ENCODE measurements at regions not wholly inside any gene's neighbourhood (a gene's known extent, or its start where the extent isn't known, plus 50 kb on each side); places are given as distances from the start of the nearest gene placed in this dataset.

DNA sequence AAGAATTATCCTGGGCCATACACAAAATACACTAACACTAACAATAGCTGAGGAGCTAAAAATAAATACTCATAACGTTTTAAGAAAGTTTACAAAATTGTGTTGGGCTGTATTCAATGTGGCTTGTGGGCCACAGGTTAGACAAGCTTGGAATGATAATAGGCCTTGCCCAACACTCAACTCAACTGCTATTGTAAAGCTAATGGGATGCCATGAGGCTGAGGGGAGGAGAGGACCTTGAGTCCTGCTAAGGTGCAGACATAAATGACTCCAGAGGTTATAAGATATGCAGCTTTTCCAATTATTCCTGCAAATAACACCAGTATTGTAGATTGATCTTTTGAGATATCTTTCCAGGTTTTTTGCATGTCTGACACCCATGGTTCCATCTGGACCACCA lies 97.0 kb downstream of the FCRL5 start:
- no peak for DNase-seq (ENCODE audit: low read depth, low spot score)
- no peaks in the 10 kb centered on the region for H3K9me3 ChIP-seq (replicated peaks; ENCODE audit: control insufficient read depth, insufficient read depth, low read length)
- no peaks in the 10 kb centered on the region for H3K79me2 ChIP-seq (ENCODE audit: control insufficient read depth, insufficient read depth, low read length)
- dilution Hi-C loops (cut with MboI; ENCODE audit: extremely low pct_ligation_motif_present, low sequenced_read_pairs) = no loop called here
- ChIA-PET CTCF (interaction anchor here (1.2 kb wide), 1 partner anchor 10 kb away, joined by 3 read pairs; no protein-coding TSS in a partner anchor), POLR2A (no interaction called here)
- H3K36me3 ChIP-seq (ENCODE audit: control insufficient read depth in 2 of 2, extremely low read depth in 1 of 2, insufficient read depth in 2 of 2, low read length in 2 of 2) = no peaks in the 10 kb centered on the region
- peaks cover 0 to 4% of the 10 kb centered on the region in 2 experiments for H3K27me3 ChIP-seq (ENCODE audit: control insufficient read depth in 2 of 2, insufficient read depth in 2 of 2, low read length in 2 of 2)
- BruUV-seq (replicated peaks) = no TSS peak
- H3K4me1 ChIP-seq (ENCODE audit: control insufficient read depth, extremely low read depth, insufficient read depth, low read length) = no peaks in the 10 kb centered on the region
- no peaks in the 10 kb centered on the region for H3K9me1 ChIP-seq (replicated peaks; ENCODE audit: control insufficient read depth, extremely low read depth, insufficient read depth, low read length)
- no peak overlapping the region for H3K4me2 ChIP-seq (ENCODE audit: insufficient read depth, low read length)
- intact Hi-C loops (cut with micrococcal nuclease) = no loop called here
- no peak overlapping the region for H2AFZ ChIP-seq (ENCODE audit: low read depth, low read length)
- no peak overlapping the region for H3K27ac ChIP-seq (ENCODE audit: insufficient read depth, low read depth, low read length)
- H3K4me3 ChIP-seq (replicated peaks in 1 of 3; ENCODE audit: insufficient read depth in 1 of 3, low read depth in 1 of 3, low read length in 3 of 3) = no peak overlapping the region
- no peaks in the 10 kb centered on the region for H4K20me1 ChIP-seq (replicated peaks; ENCODE audit: control insufficient read depth, extremely low read depth, insufficient read depth, low read length)
- no peak for FAIRE-seq
- TF ChIP-seq POLR2AphosphoS5 (IDR thresholded peaks at IDR 0.05; ENCODE audit: insufficient read depth, low read depth, low read length) (no peak), JUN (IDR thresholded peaks at IDR 0.05; ENCODE audit: borderline replicate concordance, insufficient read depth, insufficient read length, low read depth) (no peak), FOS (IDR thresholded peaks at IDR 0.05; ENCODE audit: borderline replicate concordance, insufficient read depth, low read length) (no peak), POLR2A (IDR thresholded peaks at IDR 0.05; ENCODE audit: low read depth, low read length) (no peak), MYC (IDR thresholded peaks at IDR 0.05; ENCODE audit: low read depth, low read length) (no peak), EZH2 (IDR thresholded peaks at IDR 0.05; ENCODE audit: borderline replicate concordance, low read depth, low read length, severe bottlenecking) (no peak), GATA2 (IDR thresholded peaks at IDR 0.05; ENCODE audit: insufficient read depth, insufficient read length, low read depth, low read length) (no peak)
- TF ChIP-seq, protein P1, sequence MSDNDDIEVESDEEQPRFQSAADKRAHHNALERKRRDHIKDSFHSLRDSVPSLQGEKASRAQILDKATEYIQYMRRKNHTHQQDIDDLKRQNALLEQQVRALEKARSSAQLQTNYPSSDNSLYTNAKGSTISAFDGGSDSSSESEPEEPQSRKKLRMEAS (IDR thresholded peaks at IDR 0.05; ENCODE audit: insufficient read depth, insufficient read length) = no peak
- TF ChIP-seq, protein P2, sequence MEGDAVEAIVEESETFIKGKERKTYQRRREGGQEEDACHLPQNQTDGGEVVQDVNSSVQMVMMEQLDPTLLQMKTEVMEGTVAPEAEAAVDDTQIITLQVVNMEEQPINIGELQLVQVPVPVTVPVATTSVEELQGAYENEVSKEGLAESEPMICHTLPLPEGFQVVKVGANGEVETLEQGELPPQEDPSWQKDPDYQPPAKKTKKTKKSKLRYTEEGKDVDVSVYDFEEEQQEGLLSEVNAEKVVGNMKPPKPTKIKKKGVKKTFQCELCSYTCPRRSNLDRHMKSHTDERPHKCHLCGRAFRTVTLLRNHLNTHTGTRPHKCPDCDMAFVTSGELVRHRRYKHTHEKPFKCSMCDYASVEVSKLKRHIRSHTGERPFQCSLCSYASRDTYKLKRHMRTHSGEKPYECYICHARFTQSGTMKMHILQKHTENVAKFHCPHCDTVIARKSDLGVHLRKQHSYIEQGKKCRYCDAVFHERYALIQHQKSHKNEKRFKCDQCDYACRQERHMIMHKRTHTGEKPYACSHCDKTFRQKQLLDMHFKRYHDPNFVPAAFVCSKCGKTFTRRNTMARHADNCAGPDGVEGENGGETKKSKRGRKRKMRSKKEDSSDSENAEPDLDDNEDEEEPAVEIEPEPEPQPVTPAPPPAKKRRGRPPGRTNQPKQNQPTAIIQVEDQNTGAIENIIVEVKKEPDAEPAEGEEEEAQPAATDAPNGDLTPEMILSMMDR (IDR thresholded peaks at IDR 0.05; ENCODE audit: extremely low read depth in 1 of 2, insufficient read depth in 1 of 2, low read depth in 1 of 2, low read length in 2 of 2) = no peak
- no peak overlapping the region for H3K9ac ChIP-seq (replicated peaks; ENCODE audit: extremely low read depth, insufficient read depth, low read length)

Measured in endothelial cell of umbilical vein (primary cell).